GM21526 (cell line): ENCODE measurements at regions not wholly inside any gene's neighbourhood (a gene's known extent, or its start where the extent isn't known, plus 50 kb on each side); places are given as distances from the start of the nearest gene placed in this dataset.

Source experiments
- ATAC-seq: cut with Tn5 transposase; IDR thresholded peaks from one replicate; pipeline ENCODE4 v1.9.1; 2021; ENCODE audit warnings: moderate library complexity; ENCODE audit not compliant: unreplicated experiment, low FRiP score

GRCh38 chr10:4775808-4776207 lies 50.2 kb upstream of the AKR1E2 start:
- ATAC-seq = no peak

GRCh38 chr10:4772202-4772570 lies 53.8 kb upstream of the AKR1E2 start:
- ATAC-seq = no peak

GRCh38 chr10:4771554-4772201 lies 54.3 kb upstream of the AKR1E2 start:
- ATAC-seq = no peak

- no peak for ATAC-seq
These were observed 55.0 kb upstream of the AKR1E2 start for GRCh38 chr10:4770801-4771553.

GRCh38 chr10:4768416-4768815 lies 57.6 kb upstream of the AKR1E2 start:
- no peak for ATAC-seq

- ATAC-seq = no peak
These were observed 58.8 kb upstream of the AKR1E2 start for GRCh38 chr10:4767033-4767814.

GRCh38 chr10:4766454-4766853 lies 59.6 kb upstream of the AKR1E2 start:
- no peak for ATAC-seq

GRCh38 chr10:4765428-4765827 lies 60.6 kb upstream of the AKR1E2 start:
- no peak for ATAC-seq

- no peak for ATAC-seq
These were observed 62.0 kb upstream of the AKR1E2 start for GRCh38 chr10:4763960-4764428.

- ATAC-seq = no peak
These were observed 62.5 kb upstream of the AKR1E2 start for GRCh38 chr10:4763513-4763912.

- no peak for ATAC-seq
These were observed 67.8 kb upstream of the AKR1E2 start for GRCh38 chr10:4758256-4758655.

GRCh38 chr10:4755286-4755989 lies 70.6 kb upstream of the AKR1E2 start:
- no peak for ATAC-seq

- no peak for ATAC-seq
These were observed 71.9 kb upstream of the AKR1E2 start for GRCh38 chr10:4754143-4754542.

GRCh38 chr10:4751211-4751610 lies 74.8 kb upstream of the AKR1E2 start:
- ATAC-seq = no peak

- ATAC-seq = no peak
These were observed 76.8 kb upstream of the AKR1E2 start for GRCh38 chr10:4749271-4749574.

GRCh38 chr10:4748491-4749270 lies 77.3 kb upstream of the AKR1E2 start:
- ATAC-seq = no peak

- no peak for ATAC-seq
These were observed 83.8 kb upstream of the AKR1E2 start for GRCh38 chr10:4742217-4742616.

- ATAC-seq = no peak
These were observed 85.5 kb upstream of the AKR1E2 start for GRCh38 chr10:4740471-4740870.

GRCh38 chr10:4736608-4737007 lies 89.4 kb upstream of the AKR1E2 start:
- ATAC-seq = no peak

GRCh38 chr10:4736183-4736582 lies 89.8 kb upstream of the AKR1E2 start:
- ATAC-seq = no peak
